WERI-Rb-1 (cell line): ENCODE measurements at regions not wholly inside any gene's neighbourhood (a gene's known extent, or its start where the extent isn't known, plus 50 kb on each side); places are given as distances from the start of the nearest gene placed in this dataset.

Experiments used
- DNase-seq: peaks from one replicate; pipeline ENCODE4 v3.0.0-alpha.2; 2020
- H3K27ac ChIP-seq: fragments of 250-450 bp; sonication (Bioruptor Pico); 2 replicates; pipeline ENCODE4 v1.5.1; 2020; ENCODE audit warnings: mild to moderate bottlenecking, moderate library complexity
- H3K27me3 ChIP-seq: fragments of 250-450 bp; sonication (Bioruptor Pico); 2 replicates; pipeline ENCODE4 v1.5.1; 2021; ENCODE audit warnings: mild to moderate bottlenecking, low read depth, moderate library complexity; ENCODE audit not compliant: insufficient read depth, severe bottlenecking
- H3K36me3 ChIP-seq: fragments of 250-450 bp; sonication (Bioruptor Pico); 2 replicates; pipeline ENCODE4 v1.5.1; 2020; ENCODE audit warnings: mild to moderate bottlenecking, moderate library complexity
- H3K4me3 ChIP-seq: 2 replicates; pipeline ENCODE4 v1.5.1; 2011; ENCODE audit warnings: low read depth, mild to moderate bottlenecking, control low read depth, low read length
- H3K9me3 ChIP-seq: fragments of 250-450 bp; sonication (Bioruptor Pico); 2 replicates; pipeline ENCODE4 v1.5.1; 2021; ENCODE audit warnings: mild to moderate bottlenecking, moderate library complexity; ENCODE audit not compliant: severe bottlenecking
- CTCF ChIP-seq: IDR thresholded peaks from 2 replicates; pipeline ENCODE4 v1.5.1; 2011; ENCODE audit warnings: low read depth, mild to moderate bottlenecking, control low read depth, inconsistent platforms, low read length

GRCh38 chr9:93815135-93815534 lies 140.0 kb downstream of the BARX1 start:
- Histone ChIP-seq H3K36me3 (no peaks in the 10 kb centered on the region), H3K9me3 (no peaks in the 10 kb centered on the region), H3K27ac (no peak overlapping the region), H3K27me3 (peaks cover 26% of the 10 kb centered on the region), H3K4me3 (no peak overlapping the region)
- TF ChIP-seq CTCF: no peak
- DNase-seq: no peak

GRCh38 chr9:93814077-93814956 lies 140.8 kb downstream of the BARX1 start:
- peak; percentile 74 for DNase-seq
- Histone ChIP-seq H3K27ac (no peak overlapping the region), H3K36me3 (no peaks in the 10 kb centered on the region), H3K9me3 (no peaks in the 10 kb centered on the region), H3K27me3 (peaks cover 18% of the 10 kb centered on the region), H3K4me3 (no peak overlapping the region)
- TF ChIP-seq CTCF: peak; percentile 68

- no peak for DNase-seq
- H3K27ac ChIP-seq: no peak overlapping the region
- no peak overlapping the region for H3K4me3 ChIP-seq
- no peak for TF ChIP-seq CTCF
- no peaks in the 10 kb centered on the region for H3K36me3 ChIP-seq
- no peaks in the 10 kb centered on the region for H3K9me3 ChIP-seq
- peaks cover 10% of the 10 kb centered on the region for H3K27me3 ChIP-seq
Observed at GRCh38 chr9:93813221-93814076, 141.7 kb downstream of the BARX1 start.

- no peaks in the 10 kb centered on the region for H3K9me3 ChIP-seq
- no peak overlapping the region for H3K4me3 ChIP-seq
- H3K36me3 ChIP-seq: no peaks in the 10 kb centered on the region
- H3K27ac ChIP-seq: no peak overlapping the region
- DNase-seq: no peak
- H3K27me3 ChIP-seq: peaks cover 6% of the 10 kb centered on the region
- no peak for TF ChIP-seq CTCF
Observed at GRCh38 chr9:93812410-93812668, 142.8 kb downstream of the BARX1 start.

- Histone ChIP-seq H3K27me3 (no peaks in the 10 kb centered on the region), H3K27ac (no peak overlapping the region), H3K4me3 (no peak overlapping the region), H3K9me3 (no peaks in the 10 kb centered on the region), H3K36me3 (no peaks in the 10 kb centered on the region)
- TF ChIP-seq CTCF: no peak
- DNase-seq: no peak
Observed at GRCh38 chr9:93810028-93810971, 144.9 kb downstream of the BARX1 start.
